Erythroblast (primary cell): ENCODE measurements at regions not wholly inside any gene's neighbourhood (a gene's known extent, or its start where the extent isn't known, plus 50 kb on each side); places are given as distances from the start of the nearest gene placed in this dataset.

Experiments
- DNase-seq, 2 experiments: peaks; one replicate each; lab custom pipeline; 2025; lab: John Stamatoyannopoulos, UW
- GATA1 ChIP-seq: IDR thresholded peaks from 2 replicates; pipeline ENCODE4 v1.6.1; 2011; ENCODE audit warnings: low read depth, mild to moderate bottlenecking, control low read depth, low read length, moderate library complexity
- POLR2A ChIP-seq: IDR thresholded peaks from 2 replicates; pipeline ENCODE4 v1.6.1; 2011; ENCODE audit warnings: mild to moderate bottlenecking, low read length

GRCh38 chrX:7261672-7262332 is 113.8 kb upstream of the PUDP start:
- TF ChIP-seq GATA1 (no peak), POLR2A (no peak)
- no peak for DNase-seq

DNA sequence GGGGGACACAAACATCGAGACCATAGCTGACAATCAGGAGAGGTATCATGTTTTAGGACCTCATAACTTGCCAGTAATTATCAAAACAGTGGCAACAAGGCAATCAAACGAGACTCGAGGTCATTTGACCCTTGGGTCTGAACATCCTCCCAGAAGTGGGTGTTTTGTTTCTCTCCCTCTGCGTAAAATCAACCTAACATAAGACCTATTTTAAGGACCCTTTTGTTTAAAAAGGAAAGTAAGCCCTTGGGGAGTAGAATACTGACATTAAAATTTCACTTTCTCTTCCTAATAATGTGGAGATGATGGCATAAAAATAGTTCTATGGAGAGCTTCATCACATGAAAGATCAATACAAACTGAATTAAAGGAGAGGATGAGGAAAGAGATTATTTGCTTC is 106.2 kb upstream of the PUDP start:
- no peak for TF ChIP-seq POLR2A
- no peak for TF ChIP-seq GATA1
- no peak for DNase-seq

GRCh38 chrX:7253565-7253964 is 105.6 kb upstream of the PUDP start:
- DNase-seq = no peak
- TF ChIP-seq POLR2A = no peak
- no peak for TF ChIP-seq GATA1

GRCh38 chrX:7252013-7252610 is 104.2 kb upstream of the PUDP start:
- DNase-seq = no peak
- TF ChIP-seq POLR2A (no peak), GATA1 (no peak)

DNA sequence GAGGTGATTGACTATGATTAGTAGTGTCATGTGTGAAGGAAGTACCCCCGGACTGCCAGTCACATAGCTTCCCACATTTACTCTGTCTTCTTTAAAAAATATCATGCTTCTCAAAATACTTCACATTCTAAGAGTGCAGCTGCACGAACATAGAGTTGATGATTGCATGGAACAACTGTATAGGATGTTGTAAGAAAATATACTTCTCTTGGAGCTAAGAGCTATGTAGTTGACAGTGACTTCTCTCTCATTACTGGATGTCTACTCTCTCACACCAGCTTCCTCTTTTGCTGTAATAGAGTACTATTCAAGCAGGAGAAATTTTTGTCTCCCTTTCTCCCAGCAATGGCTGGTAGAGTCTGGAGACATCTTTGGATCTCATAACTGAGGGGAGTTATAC is 99.4 kb upstream of the PUDP start:
- no peak for TF ChIP-seq GATA1
- TF ChIP-seq POLR2A = no peak
- DNase-seq = no peak

GRCh38 chrX:7244405-7244804 is 96.5 kb upstream of the PUDP start:
- no peak for TF ChIP-seq GATA1
- no peak for TF ChIP-seq POLR2A
- DNase-seq = no peak

GRCh38 chrX:7242613-7243012 is 94.7 kb upstream of the PUDP start:
- TF ChIP-seq GATA1 (no peak), POLR2A (no peak)
- no peak for DNase-seq

- TF ChIP-seq GATA1 = no peak
- no peak for TF ChIP-seq POLR2A
- no peak for DNase-seq
Measured at GRCh38 chrX:7240929-7241328, 93.0 kb upstream of the PUDP start.

- no peak for DNase-seq
- TF ChIP-seq GATA1 = no peak
- TF ChIP-seq POLR2A = no peak
Measured at GRCh38 chrX:7235071-7235470, 87.1 kb upstream of the PUDP start.

- no peak for DNase-seq
- no peak for TF ChIP-seq GATA1
- no peak for TF ChIP-seq POLR2A
Measured at GRCh38 chrX:7233580-7234406, 85.8 kb upstream of the PUDP start.

GRCh38 chrX:7228226-7228625 is 80.3 kb upstream of the PUDP start:
- no peak for TF ChIP-seq POLR2A
- TF ChIP-seq GATA1 = no peak
- no peak for DNase-seq

GRCh38 chrX:7225338-7225737 is 77.4 kb upstream of the PUDP start:
- DNase-seq = no peak
- TF ChIP-seq POLR2A = no peak
- no peak for TF ChIP-seq GATA1

- DNase-seq = no peak
- TF ChIP-seq POLR2A = no peak
Measured at GRCh38 chrX:7223271-7223670, 75.3 kb upstream of the PUDP start.

DNA sequence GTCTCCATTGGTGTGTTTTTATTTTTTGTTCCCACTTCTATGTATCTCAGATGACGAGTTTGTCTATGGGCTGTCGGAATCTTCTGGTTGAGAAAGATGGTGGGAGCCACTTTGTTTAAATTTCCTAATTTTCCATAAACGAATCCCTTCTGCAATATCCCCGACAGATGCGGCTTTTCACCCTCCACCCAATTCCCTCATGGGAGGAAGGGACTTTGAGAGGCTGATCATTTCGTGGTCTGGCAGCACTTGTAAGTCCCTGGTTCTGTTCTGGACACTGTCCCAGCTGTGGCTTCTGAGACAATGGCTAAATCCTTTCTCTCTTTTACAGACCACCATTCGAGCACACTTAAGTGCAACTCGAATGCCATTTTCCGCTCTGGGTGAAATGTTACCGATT is 72.2 kb upstream of the PUDP start:
- TF ChIP-seq POLR2A (no peak), GATA1 (no peak)
- DNase-seq = no peak
